HG02973 (cell line): ENCODE measurements at regions not wholly inside any gene's neighbourhood (a gene's known extent, or its start where the extent isn't known, plus 50 kb on each side); places are given as distances from the start of the nearest gene placed in this dataset.
A peak's percentile ranks its signal among the peaks of the same experiment; 100 is the strongest.

Experiments
- ATAC-seq: cut with Tn5 transposase; IDR thresholded peaks from one replicate; pipeline ENCODE4 v1.9.1; 2021; ENCODE audit warnings: moderate library complexity; ENCODE audit not compliant: unreplicated experiment

DNA sequence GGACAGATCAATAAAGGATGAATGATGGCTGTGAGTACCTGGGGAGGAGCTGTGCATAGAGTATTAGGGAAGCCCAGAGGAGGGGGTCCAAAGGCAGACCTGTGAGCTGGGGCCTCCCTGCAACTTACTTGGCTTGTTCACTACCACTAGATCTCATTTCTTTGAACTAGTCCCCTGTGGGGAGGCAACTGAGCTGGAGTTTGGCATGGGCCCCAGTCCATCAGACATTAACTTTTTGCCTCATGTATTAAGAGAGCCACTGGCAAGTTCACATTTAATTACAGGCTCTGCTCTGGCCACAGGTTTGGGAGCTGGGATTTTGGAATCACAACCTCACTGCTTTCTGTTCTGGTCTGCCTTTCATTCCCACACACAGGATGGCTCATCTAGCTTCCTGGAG lies 254.1 kb downstream of the PRL start:
- no peak for ATAC-seq

DNA sequence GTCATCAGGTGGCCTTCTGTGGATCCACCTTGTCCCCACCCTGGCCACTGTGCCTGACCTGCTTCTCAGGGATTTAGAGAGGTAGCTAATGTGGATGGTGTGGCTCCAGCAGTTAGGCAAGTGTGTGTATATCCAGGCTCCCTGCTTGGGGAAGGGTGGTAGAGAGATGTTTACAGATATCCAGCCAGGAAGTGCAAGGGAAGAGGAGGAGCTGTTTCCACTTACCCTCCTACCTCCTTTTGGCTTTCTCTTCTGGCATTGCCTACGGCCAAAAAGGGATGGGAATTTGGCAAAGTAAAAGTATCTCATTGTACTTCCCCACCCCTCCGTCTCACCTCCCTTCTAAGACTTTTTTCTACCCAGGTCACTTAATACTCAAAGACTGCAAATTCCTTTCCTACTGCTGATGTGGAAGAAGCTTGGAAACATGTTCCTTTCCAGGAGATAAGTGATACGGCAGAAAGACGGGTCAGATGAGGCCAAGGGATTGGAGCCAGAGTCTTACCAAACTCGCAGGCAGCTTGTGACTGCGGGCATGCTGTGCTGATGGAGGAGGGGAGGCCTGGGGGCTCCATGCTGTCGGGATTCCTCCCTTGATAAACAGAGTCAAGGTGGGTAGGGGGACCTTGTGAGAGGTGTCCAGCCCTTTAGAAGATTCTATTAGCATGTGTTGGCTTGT lies 253.4 kb downstream of the PRL start:
- no peak for ATAC-seq

DNA sequence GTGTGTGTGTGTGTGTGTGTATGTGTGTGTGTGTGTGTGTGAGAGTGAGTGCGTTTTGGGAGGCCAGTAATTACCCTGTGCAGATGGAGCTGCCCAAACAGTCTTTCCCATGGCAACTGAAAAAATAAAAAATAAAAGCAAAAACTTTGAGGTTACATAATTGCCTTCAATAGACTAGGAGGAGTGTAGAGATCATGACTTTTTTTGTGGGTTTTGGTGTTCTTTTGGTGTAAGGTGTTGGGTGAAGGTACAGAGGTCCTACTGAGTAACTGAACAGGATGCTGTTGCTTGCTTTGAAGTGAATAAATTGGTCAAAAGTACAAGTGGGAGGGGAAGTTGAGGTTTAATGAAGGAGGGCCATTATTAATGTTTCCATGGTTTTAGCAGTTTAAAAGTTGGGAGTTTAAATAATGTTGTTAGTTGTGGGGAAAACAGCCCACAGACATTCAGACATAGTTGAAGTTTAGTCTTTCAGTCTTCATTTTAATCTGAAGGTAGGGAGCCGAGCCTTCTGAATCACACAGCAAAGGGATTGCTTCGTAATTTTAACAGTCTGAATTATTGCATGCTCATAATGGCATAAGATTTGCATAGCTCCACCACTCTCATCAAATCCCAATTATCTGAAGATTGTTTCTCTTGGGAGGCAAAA lies 251.4 kb downstream of the PRL start:
- ATAC-seq: no peak

DNA sequence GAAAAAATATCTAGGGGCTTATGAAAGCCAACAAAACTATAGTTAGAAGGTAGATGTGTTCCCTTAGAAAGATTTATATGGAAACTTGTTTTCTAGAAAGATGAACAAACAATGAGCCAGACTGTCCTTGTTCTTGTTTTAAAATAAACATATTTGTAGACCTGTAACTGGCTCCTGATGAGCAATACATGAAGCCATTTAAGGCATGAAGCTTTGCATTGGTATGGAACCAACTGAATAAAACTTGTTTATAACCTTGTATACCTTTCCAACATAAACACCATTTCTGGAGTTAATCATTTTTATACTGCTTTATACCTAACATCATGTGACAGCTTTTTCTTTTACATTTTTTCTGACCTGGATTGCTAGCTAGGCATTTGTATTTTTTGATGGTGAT lies 247.8 kb downstream of the PRL start:
- ATAC-seq: no peak

DNA sequence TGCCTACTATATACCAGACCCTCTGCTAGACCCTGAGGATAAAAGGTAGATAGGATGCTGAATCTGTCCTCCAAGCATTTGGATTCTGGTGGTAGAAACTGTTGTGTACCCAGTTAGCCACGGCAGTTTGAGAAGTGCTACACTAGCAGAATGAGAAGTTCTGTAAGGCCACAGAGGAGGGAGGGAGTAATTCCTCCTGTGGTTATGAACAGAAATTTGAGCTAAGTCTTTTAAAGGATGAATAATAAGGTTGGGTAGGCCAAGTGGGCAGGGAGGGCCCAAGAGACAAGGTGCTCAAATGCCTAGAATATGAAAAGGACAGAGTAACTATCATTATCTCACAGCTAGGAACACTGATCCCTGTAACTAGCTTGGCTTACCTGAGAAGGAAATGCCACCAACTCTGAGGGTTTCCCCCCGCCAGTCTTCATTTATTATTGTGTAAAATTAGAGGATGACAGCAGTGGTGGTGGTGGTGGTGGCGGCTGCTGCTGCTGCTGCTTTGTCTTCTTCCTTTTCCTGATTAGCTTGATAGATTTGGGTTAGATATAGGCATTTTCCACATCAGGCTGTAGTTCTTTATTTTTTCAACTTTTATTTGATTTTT lies 243.3 kb downstream of the PRL start:
- ATAC-seq: no peak

DNA sequence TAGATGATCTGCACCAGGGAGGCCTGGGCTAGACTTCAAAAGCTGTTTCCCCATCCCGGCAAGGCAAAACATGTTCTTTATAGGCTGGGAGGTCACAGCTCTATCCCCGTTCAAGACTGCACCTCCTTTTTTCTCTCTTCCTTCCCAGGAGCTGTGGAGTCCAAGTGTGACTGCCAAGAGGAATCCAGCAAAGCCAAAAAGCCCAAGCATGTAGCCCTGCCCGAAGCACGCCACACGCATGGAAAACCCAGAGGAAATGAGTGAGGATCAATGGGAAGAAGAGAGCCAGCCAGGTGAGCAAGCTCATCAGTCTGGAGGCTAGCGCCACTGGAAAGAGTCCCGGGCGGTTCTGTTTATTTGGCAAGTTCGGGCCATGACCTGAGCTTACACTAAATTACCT lies 240.4 kb downstream of the PRL start:
- ATAC-seq: no peak

DNA sequence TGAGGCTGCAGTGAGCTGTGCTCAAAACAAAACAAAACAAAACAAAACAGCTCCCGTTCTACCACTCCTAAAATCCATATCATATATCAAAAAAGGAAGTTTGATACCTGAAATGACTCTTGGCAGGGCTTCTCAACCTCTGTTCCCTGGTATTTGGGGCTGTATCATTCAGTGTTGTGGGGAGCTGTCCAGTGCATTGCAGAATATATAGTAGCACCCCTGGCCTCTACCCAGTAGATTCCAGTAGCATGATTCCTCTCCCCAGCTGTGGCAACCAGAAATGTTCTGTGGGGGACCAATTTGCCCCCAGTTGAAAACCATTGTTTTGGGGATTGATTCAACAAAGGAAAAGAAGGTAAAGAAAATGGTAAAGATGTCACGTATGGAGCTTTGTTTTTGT lies 238.9 kb downstream of the PRL start:
- ATAC-seq: no peak

DNA sequence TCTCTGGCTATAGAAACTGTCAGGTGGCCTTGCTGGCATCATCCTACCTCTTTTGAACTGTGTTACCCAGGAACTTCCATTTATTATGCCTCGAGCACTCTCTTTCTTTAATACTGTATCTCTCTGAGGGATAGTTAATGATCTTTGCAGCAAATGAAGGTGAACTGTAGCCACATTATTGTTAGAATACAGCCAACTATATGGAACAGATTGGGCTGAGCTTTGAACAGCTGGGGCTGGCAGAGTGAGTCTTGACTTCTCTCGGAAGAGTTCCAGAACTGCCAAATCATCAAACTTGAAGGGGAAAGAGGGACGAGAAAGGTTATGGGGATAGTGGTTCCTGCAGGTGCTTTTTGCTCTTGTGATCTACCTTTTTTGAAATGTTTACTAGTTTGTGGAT lies 237.7 kb downstream of the PRL start:
- ATAC-seq: no peak

DNA sequence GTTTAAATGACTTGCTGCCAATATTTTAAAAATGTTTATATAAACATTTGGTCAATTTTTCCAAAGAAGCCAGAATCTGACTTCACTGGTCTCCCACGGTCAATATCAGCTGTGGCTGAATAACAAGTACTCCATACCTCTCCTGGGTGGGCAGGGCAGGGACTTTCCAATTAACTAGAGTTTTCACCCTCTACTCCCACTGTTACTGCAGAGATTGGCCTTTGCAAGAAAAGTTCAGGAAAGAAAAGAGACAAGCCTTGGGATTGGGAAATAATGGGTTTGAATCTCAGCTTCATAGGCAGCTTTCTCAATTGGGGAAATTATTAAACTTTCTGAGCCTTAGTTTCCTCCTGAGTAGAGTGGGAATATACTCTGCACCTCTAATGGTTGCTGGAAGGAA lies 236.9 kb downstream of the PRL start:
- ATAC-seq: no peak

DNA sequence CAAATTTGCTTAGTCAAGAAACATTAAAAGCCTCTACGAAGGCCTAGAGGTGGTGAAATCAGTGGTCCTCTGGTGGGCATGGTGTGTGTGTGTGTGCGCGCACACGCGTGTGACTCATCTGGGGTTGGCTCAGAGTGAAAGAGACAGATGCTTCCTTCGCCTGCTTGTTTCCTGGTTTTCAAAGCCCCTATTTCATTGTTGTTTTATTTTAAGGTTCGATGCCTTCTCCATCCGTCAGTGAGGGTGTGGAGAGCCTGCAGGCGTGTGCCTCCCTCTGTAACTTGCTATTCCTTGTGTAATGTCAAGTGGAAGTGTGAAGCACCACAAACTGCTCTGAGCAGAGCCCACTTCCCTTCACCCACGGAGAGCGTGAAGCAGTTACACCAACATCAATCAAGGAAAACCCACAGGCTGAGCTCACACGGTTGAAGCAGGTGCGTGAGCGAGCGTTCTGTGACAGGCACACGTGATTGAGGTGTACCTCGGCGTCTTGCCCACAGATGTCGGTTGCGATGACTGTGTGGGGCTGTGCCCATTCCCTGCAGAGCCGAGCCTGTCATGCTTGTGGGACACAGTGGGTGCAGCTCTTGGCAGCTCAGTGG lies 233.9 kb downstream of the PRL start:
- ATAC-seq: peak; percentile 67

DNA sequence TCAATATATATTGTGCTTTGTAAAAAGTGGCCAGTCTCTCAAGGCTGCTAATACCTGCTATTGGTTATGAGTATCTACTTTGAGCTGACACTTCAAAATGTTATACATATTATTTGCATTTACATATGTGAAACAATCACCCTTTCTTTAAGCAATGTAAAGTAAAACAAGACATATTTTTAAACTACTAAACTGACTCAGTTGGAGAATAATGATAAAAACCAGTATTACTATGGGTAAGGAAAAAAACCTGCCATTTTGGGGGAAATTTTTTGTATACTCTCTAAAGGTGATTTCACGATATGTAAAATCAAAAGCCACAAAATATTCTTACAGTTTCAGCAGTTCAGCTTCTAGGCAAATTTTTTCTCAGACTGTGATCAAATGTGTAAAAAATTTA lies 232.3 kb downstream of the PRL start:
- peak; percentile 32 for ATAC-seq

DNA sequence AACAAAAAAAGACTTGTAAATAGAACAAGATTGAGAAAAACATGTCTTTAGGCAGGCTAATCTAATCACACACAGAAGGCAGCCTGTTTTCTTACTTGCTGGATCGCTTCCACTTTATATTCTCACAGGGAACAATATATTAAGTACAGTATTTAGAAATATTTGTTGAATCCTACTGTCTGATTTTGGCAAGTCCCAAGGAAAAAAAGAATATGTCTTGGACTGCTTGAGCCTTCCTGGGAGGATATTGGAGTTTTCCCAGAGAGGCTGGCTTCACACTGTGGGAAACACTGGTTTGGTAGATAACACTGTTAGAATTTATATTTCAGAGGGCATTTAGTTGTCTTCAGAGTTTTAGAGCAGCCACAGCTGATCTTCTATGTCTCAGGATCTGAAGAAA lies 229.7 kb downstream of the PRL start:
- ATAC-seq: no peak

DNA sequence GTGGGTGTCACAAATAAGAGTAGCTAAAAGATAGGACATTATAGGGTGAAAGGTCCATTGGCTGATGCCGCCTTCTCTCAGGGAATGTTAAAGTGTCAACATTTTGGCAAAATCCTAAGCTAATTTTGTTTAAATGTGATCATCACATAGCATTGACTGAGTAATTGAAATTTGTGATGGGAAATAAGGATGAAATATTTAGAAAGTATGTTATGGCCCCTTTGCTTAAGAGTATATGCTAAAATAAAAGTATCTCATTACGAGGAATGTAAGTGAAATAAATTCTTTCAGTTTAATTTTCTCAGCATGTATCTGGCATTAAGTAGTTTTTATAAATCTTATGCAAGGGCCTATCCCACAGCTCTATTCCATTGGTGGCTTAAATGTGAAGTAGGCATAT lies 229.2 kb downstream of the PRL start:
- no peak for ATAC-seq

DNA sequence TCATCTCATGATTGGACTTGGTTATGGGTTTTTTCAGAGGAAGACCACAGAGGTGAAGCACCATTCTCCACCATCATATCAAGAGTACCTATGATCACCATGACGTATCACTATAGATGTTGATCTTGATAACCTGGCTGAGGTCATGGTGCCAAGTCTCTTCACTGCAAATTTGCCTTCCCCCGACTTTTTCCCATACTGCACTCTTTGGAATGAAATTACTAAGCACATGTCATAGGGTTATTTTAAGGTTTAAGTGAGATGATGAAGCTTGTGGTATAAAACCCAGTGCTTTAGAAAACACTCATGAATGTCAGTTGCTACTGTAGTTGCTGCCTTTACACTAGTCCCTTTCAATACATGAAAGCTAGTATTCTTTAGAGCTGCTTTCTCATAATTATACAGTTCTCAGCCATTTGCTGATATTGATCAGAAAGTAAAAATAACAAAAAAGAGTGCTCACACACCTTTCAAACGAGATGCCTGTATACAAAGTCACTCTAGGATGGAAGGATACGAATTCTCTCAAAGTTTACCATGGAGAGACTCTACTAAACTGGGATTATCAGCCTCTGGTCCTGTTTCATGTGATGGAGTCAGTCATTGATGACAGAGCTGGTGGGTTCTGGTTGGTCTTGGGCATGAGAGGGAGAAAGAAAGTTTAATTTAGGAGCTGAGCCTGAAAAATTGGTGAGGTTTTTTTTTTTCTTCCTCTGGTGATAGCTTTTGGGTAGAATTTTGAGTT lies 228.1 kb downstream of the PRL start:
- ATAC-seq: peak; percentile 65

DNA sequence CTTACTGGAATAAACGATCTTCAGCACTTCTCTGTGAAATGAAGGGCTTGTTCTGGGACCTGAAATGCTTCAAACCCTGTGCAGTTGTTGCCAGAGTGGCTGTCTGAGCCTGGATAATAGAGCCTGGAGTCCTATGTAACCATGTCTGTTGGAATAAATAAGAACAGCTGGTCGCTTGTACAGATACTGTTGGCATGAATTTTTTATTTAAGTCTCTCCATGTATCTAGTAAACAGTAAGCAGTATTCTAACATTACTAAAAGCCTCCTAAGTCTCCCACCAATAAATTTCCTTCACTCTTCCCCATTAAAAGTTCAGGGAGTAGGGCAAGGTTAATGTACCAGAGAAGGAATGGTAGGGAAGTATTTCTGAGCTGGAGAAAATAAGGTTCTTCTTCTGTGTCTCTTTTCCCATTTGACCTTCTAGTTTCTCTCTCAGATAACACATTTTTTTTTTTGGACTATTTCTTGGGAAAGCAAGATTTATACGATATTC lies 227.5 kb downstream of the PRL start:
- ATAC-seq: no peak

DNA sequence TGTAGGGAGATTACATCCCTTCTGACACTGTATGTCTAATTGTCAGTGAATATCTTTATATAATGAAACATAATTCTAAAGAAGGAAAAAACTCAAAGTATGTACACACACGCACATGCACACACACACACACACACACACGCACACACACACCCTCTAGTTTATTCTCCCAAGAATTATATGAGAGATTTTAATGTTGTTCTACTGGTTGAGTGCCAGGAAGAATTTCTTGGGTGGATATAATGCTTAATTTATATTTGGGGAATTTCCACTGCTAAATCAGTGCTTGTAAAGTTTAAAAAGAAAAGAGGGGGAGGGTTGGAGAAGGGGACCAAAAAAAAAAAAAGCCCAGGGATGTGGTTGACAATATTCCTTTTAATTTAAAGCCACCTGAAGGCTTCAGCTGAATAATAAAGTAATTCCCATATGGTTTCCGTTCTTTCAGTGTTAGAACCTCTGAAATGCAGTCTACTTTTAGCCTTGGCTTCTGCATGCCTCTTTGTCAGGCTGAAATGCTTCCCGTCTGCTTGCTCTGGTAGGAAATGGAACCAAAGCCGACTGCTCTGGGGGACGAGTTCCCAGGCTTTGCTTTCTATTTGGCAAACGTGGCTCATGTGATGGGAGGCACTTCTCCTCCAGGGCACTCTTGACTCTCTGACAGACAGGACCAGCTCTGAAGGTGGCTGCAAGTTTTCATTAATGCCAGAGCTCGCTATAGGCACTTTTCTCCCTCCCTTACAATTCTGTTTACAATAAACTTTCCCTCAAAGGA lies 225.4 kb downstream of the PRL start:
- ATAC-seq: no peak

DNA sequence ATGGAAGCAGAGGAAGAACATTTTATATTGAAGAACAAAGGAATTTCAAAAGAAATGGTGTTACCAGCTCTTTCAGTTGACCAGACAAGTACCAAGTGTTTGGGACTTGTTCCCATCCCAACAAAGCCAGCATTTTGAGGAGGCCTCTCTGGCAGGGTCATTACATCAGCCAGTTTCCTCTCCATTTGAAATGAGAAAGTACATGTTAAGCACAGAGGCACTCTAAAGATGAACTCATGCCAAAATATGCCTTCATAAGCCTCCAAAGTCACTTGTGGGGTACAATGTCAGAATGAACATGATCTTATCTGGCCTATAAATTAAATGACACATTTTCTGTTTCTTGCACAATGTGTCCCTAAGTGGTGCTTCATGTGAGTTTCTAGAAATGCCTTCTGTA lies 223.9 kb downstream of the PRL start:
- ATAC-seq: no peak

DNA sequence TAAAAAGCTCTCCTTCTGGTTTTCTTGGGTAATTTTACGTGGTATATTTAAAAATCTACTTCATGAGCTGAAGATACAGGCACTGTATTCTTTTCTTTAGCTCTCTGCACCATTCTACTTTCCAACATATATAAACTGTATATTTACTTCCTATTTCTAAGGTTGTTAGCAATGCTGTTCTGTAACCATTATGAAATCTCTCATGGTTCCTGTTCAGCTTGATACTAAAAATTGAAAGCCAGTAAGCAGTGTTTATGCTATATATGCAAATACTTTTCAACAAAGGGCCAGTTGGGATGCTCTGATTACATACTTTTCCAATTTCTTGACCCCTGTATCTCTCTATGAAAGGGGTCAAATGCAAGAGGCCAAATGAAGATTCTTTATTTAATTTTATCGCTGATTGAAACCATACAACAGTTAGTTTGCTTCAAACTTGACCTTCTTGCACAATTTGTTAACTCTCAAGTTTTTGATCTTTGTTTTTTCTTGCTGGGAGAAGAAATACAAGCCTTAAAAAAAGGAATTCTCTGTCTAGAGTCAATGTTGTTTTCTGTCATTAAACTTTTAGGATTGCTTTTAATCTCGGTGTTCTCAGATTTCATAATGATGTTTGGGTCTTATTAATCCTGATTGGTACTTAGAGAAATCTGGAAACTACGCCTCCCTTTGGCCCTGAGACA lies 223.2 kb downstream of the PRL start:
- no peak for ATAC-seq

DNA sequence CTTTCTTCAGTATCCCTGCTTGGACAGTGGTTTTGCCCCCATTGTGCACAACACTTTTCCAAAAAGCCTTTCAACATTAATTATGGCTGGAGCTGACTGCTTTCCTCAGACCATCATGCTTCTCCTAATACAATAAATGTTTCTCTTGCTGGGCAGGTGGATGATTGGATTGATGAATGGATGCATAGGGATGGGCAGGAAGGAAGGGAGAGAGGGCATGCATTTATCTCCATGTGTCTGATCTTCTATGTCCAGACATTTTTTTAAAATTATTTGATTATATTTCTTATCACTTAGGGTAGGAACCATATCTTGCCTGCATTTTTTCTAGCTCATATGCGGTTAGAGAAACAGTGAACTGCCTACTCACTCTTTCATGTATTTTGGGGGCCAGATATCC lies 218.5 kb downstream of the PRL start:
- ATAC-seq: no peak
